ENCODE measurements at regions not wholly inside any gene's neighbourhood (a gene's known extent, or its start where the extent isn't known, plus 50 kb on each side); places are given as distances from the start of the nearest gene placed in this dataset.

GRCh38 chr5:29944327-29944726 lies 1249.2 kb upstream of the CDH6 start:
- H3K36me3 ChIP-seq (ENCODE audit: insufficient read depth): no peaks in the 10 kb centered on the region
- H3K4me3 ChIP-seq: no peak overlapping the region
- H3K27ac ChIP-seq (ENCODE audit: low read depth): no peak overlapping the region
- H3K9me3 Mint-ChIP-seq: no peaks in the 10 kb centered on the region
- no peak overlapping the region for H3K4me3 Mint-ChIP-seq
- H3K4me1 ChIP-seq (ENCODE audit: insufficient read depth): no peaks in the 10 kb centered on the region
- no peaks in the 10 kb centered on the region for H3K9me2 ChIP-seq (ENCODE audit: insufficient read depth)
- no peaks in the 10 kb centered on the region for H3K36me3 Mint-ChIP-seq (ENCODE audit: low read depth)
- no peaks in the 10 kb centered on the region for H3K27me3 Mint-ChIP-seq (ENCODE audit: insufficient read depth, low read depth, poor library complexity)
- H4K20me1 ChIP-seq (replicated peaks; ENCODE audit: insufficient read depth): no peaks in the 10 kb centered on the region
- no peak overlapping the region for H2AFZ ChIP-seq
- no peak overlapping the region for H3K4me2 ChIP-seq
- ATAC-seq: no peak
- DNase-seq (ENCODE audit: low spot score): no peak
- no peaks in the 10 kb centered on the region for H3K27me3 ChIP-seq (ENCODE audit: insufficient read depth)
- H3F3A ChIP-seq (replicated peaks; ENCODE audit: low read depth): no peaks in the 10 kb centered on the region
- H3K4me1 Mint-ChIP-seq: no peaks in the 10 kb centered on the region; the same call in 2 of the 3 replicates
- TF ChIP-seq JUNB (IDR thresholded peaks at IDR 0.05; ENCODE audit: unreplicated experiment): no peak
- no peak for TF ChIP-seq ETS1 (IDR thresholded peaks at IDR 0.05)
- TF ChIP-seq NANOG (IDR thresholded peaks at IDR 0.05; ENCODE audit: borderline replicate concordance): no peak
- no peak for TF ChIP-seq ZNF114 (CRISPR knock-in tag; IDR thresholded peaks at IDR 0.05)
- TF ChIP-seq CREB1 (CRISPR knock-in tag; IDR thresholded peaks at IDR 0.05; ENCODE audit: low read depth): no peak
- TF ChIP-seq REST (IDR thresholded peaks at IDR 0.05; ENCODE audit: unreplicated experiment): no peak
- no peak for TF ChIP-seq ZNF462 (CRISPR knock-in tag; IDR thresholded peaks at IDR 0.05)
- TF ChIP-seq EZH2phosphoT487 (IDR thresholded peaks at IDR 0.05; ENCODE audit: unreplicated experiment): no peak
- no peak for TF ChIP-seq STAT1 (IDR thresholded peaks at IDR 0.05; ENCODE audit: unreplicated experiment)
- no peak for TF ChIP-seq POLR2AphosphoS5 (IDR thresholded peaks at IDR 0.05; ENCODE audit: low read depth)
- no peak for TF ChIP-seq CTCF (conservative IDR thresholded peaks at IDR 0.05; ENCODE audit: low read depth in 2 of 2)
- TF ChIP-seq EZH2 (IDR thresholded peaks at IDR 0.05; ENCODE audit: low read depth, unreplicated experiment): no peak
- no peak for TF ChIP-seq ZNF331 (CRISPR knock-in tag; IDR thresholded peaks at IDR 0.05; ENCODE audit: low read depth)
- no peak overlapping the region for H3K27ac Mint-ChIP-seq
- no peaks in the 10 kb centered on the region for H3K79me2 ChIP-seq (replicated peaks; ENCODE audit: insufficient read depth)

Measured in GM23338 (cell line).